ENCODE measurements at regions not wholly inside any gene's neighbourhood (a gene's known extent, or its start where the extent isn't known, plus 50 kb on each side); places are given as distances from the start of the nearest gene placed in this dataset.

DNA sequence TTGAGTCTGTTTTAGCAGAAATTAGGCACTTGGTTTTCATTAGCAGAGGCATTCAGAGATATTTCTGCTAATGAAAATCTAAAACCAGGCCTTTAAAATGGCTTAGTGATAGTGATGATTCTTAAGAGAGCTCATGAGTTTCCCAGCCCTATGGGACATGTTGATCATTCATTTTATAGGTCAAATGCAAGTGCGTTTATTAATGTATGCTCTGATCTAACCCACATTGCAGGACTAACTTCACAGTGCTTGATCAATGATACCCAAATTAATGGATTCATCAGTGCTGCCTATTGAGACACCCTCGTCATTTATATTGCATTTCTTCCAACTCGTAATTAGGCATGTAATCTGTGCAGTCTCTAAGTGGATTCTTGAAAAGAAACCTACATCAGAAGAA is 54.7 kb upstream of the ETAA1 start:
- TF ChIP-seq, protein P1, sequence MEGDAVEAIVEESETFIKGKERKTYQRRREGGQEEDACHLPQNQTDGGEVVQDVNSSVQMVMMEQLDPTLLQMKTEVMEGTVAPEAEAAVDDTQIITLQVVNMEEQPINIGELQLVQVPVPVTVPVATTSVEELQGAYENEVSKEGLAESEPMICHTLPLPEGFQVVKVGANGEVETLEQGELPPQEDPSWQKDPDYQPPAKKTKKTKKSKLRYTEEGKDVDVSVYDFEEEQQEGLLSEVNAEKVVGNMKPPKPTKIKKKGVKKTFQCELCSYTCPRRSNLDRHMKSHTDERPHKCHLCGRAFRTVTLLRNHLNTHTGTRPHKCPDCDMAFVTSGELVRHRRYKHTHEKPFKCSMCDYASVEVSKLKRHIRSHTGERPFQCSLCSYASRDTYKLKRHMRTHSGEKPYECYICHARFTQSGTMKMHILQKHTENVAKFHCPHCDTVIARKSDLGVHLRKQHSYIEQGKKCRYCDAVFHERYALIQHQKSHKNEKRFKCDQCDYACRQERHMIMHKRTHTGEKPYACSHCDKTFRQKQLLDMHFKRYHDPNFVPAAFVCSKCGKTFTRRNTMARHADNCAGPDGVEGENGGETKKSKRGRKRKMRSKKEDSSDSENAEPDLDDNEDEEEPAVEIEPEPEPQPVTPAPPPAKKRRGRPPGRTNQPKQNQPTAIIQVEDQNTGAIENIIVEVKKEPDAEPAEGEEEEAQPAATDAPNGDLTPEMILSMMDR (IDR thresholded peaks at IDR 0.05), result no peak
- TF ChIP-seq EP300 (IDR thresholded peaks at IDR 0.05), result no peak
- no peak for TF ChIP-seq POLR2A (IDR thresholded peaks at IDR 0.05; ENCODE audit: low read depth)

Measured in esophagus muscularis mucosa (tissue), 4 donors.